ENCODE measurements at regions not wholly inside any gene's neighbourhood (a gene's known extent, or its start where the extent isn't known, plus 50 kb on each side); places are given as distances from the start of the nearest gene placed in this dataset.
A peak's percentile ranks its signal among the peaks of the same experiment; 100 is the strongest.

DNA sequence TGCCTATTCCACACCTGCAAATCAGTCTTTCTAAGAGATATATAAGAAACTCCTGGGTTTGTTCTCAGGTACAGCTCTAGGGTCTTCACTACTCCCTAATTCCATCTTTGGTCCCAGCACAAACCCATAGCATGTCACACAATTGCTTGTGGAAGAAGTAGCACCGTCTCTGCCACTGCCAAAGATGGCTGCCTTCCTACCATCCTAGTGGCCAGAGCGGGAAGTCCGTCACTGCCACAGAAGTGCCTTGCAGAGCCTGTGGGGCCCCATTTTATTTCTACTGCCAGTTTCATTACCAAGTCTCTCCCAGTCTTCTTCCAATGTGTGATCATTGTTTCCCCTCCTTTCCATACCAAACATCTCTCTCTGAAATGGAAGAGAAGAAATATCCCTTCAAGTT is 107.6 kb downstream of the CD47 start:
- 96 to 100% (median 98%) methylated on average over 3 of the region's 3 CpGs for WGBS, 3 donors
- no peaks in the 10 kb centered on the region for H3K36me3 ChIP-seq
- H3K27ac ChIP-seq, result no peak overlapping the region
- TF ChIP-seq, protein P1, sequence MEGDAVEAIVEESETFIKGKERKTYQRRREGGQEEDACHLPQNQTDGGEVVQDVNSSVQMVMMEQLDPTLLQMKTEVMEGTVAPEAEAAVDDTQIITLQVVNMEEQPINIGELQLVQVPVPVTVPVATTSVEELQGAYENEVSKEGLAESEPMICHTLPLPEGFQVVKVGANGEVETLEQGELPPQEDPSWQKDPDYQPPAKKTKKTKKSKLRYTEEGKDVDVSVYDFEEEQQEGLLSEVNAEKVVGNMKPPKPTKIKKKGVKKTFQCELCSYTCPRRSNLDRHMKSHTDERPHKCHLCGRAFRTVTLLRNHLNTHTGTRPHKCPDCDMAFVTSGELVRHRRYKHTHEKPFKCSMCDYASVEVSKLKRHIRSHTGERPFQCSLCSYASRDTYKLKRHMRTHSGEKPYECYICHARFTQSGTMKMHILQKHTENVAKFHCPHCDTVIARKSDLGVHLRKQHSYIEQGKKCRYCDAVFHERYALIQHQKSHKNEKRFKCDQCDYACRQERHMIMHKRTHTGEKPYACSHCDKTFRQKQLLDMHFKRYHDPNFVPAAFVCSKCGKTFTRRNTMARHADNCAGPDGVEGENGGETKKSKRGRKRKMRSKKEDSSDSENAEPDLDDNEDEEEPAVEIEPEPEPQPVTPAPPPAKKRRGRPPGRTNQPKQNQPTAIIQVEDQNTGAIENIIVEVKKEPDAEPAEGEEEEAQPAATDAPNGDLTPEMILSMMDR (IDR thresholded peaks at IDR 0.05), result no peak
- no peak for TF ChIP-seq POLR2A (IDR thresholded peaks at IDR 0.05)
- no peak for TF ChIP-seq EP300 (IDR thresholded peaks at IDR 0.05)
- H3K4me3 ChIP-seq, result no peak overlapping the region
- intact Hi-C loops (cut with DNase I), result no loop called here
- H3K27me3 ChIP-seq, result no peaks in the 10 kb centered on the region
- DNase-seq, result no peak
- peaks cover 4% of the 10 kb centered on the region for H3K4me1 ChIP-seq (ENCODE audit: insufficient read depth)
- H3K9me3 ChIP-seq, result no peaks in the 10 kb centered on the region

DNA sequence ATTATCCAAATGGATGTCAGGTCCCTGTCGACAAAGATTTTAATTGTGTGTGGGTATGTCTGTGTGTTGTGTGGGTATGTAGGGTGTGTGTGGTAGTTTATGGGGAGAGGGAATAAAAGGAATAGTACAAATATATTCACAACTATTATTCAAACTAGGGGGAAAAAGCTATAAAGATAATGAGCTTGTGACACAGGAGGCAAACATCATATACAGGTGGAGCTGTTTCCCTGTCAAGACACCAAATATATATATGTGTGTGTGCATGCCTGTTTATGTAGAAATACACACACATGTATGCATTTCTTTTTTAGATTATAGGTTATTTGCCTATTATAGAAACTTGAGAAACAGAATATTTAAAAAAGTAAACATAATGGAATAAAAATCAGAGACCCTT is 108.7 kb downstream of the CD47 start:
- TF ChIP-seq POLR2A (IDR thresholded peaks at IDR 0.05) (no peak), EP300 (IDR thresholded peaks at IDR 0.05) (no peak)
- TF ChIP-seq, protein P1 (IDR thresholded peaks at IDR 0.05), result no peak
- 17 to 31% (median 25%) methylated on average over 1 of the region's 1 CpG for WGBS, 3 donors
- DNase-seq, result no peak
- Histone ChIP-seq H3K4me1 (ENCODE audit: insufficient read depth) (peaks cover 4% of the 10 kb centered on the region), H3K27ac (no peak overlapping the region), H3K4me3 (no peak overlapping the region), H3K27me3 (no peaks in the 10 kb centered on the region), H3K9me3 (no peaks in the 10 kb centered on the region), H3K36me3 (no peaks in the 10 kb centered on the region)
- intact Hi-C loops (cut with DNase I), result no loop called here

DNA sequence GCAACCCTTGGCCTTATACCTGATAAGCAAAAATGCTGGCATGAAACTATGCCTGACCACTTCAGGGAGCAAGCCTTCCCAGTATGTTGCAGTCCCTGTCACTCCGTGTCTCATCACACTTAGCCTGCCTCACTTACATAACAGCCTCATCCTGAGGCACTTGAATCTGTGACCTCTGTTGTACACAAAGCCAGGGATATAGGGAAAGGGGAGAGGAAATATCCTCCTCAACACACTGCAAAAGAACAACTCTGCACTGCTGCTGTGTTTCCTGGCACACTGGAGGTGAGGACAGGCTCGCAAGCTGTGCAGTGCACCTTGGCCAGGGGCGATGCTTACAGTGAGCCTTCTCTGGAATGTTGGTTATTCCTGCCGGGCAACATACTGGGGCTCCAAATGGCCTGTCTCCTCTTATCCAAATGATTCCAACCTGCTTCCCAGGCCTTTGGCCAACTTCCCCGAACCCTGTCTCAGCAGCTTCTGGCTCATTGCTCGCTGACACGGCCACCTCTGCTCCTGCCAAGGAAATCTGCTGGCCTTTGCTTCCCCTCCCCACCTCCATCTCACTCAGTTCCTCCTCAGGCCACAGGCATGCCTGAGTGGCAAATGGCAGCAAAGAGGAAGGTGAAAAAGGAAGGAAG is 109.2 kb downstream of the CD47 start:
- no peak overlapping the region for H3K27ac ChIP-seq
- no peak overlapping the region for H3K4me3 ChIP-seq
- no peaks in the 10 kb centered on the region for H3K27me3 ChIP-seq
- DNase-seq, result peak in 1 of 5 donors; percentile 40
- no peaks in the 10 kb centered on the region for H3K36me3 ChIP-seq
- intact Hi-C loops (cut with DNase I), result no loop called here
- no peaks in the 10 kb centered on the region for H3K9me3 ChIP-seq
- TF ChIP-seq, protein P1 (IDR thresholded peaks at IDR 0.05), result no peak
- TF ChIP-seq POLR2A (IDR thresholded peaks at IDR 0.05) (no peak), EP300 (IDR thresholded peaks at IDR 0.05) (no peak)
- peaks cover 3% of the 10 kb centered on the region for H3K4me1 ChIP-seq (ENCODE audit: insufficient read depth)
- 31 to 41% (median 34%) methylated on average over 7 of the region's 7 CpGs for WGBS, 3 donors

DNA sequence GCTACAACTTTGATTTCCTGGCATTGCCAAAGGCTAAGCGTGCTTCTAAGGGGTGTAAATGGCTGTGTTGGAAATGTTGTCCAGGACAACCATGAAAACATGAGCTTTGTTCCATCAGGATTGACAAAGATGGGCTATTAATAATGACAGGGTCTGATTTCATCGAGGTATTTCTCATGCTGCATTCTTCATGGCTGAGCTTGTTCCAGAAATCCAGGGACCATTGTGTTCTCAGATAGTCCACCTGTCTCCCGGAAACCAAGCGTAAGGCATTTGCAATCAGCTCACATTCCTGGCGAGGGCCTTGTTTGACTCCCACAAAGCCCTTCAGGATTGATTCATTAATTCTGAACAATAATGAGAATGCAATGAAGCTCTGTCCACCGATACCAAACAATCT is 111.3 kb downstream of the CD47 start:
- no peak overlapping the region for H3K27ac ChIP-seq
- no peak overlapping the region for H3K4me3 ChIP-seq
- H3K27me3 ChIP-seq, result no peaks in the 10 kb centered on the region
- WGBS, 3 donors, result 69 to 74% (median 73%) methylated on average over 6 of the region's 6 CpGs
- no peaks in the 10 kb centered on the region for H3K36me3 ChIP-seq
- TF ChIP-seq, protein P1 (IDR thresholded peaks at IDR 0.05), result no peak
- TF ChIP-seq EP300 (IDR thresholded peaks at IDR 0.05), result no peak
- no peak for TF ChIP-seq POLR2A (IDR thresholded peaks at IDR 0.05)
- H3K9me3 ChIP-seq, result no peaks in the 10 kb centered on the region
- H3K4me1 ChIP-seq (ENCODE audit: insufficient read depth), result no peaks in the 10 kb centered on the region
- no peak for DNase-seq
- intact Hi-C loops (cut with DNase I), result no loop called here
